Erythroblast (primary cell): ENCODE measurements at regions not wholly inside any gene's neighbourhood (a gene's known extent, or its start where the extent isn't known, plus 50 kb on each side); places are given as distances from the start of the nearest gene placed in this dataset.
A peak's percentile ranks its signal among the peaks of the same experiment; 100 is the strongest.
"Not testable (repeated sequence)": the region's sequence is repeated elsewhere in the genome, so short reads cannot be mapped to it uniquely, and the experiment has no call there.

Experiments used
- DNase-seq, 2 experiments: peaks; one replicate each; lab custom pipeline; 2025; lab: John Stamatoyannopoulos, UW
- GATA1 ChIP-seq: IDR thresholded peaks from 2 replicates; pipeline ENCODE4 v1.6.1; 2011; ENCODE audit warnings: low read depth, mild to moderate bottlenecking, control low read depth, low read length, moderate library complexity
- POLR2A ChIP-seq: IDR thresholded peaks from 2 replicates; pipeline ENCODE4 v1.6.1; 2011; ENCODE audit warnings: mild to moderate bottlenecking, low read length

- no peak for TF ChIP-seq POLR2A
- TF ChIP-seq GATA1: no peak
- DNase-seq: peak in 1 of 2 experiments; percentile 30
These were observed 145.0 kb upstream of the GRK3 start for GRCh38 chr22:25419247-25420113.

GRCh38 chr22:25420114-25420441, 144.4 kb upstream of the GRK3 start:
- DNase-seq: not testable (repeated sequence)

- TF ChIP-seq POLR2A (no peak), GATA1 (no peak)
- DNase-seq: no peak
These were observed 144.0 kb upstream of the GRK3 start for GRCh38 chr22:25420471-25420924.

GRCh38 chr22:25420925-25421904, 143.3 kb upstream of the GRK3 start:
- no peak for DNase-seq
- TF ChIP-seq POLR2A: no peak
- no peak for TF ChIP-seq GATA1

- not testable (repeated sequence) for DNase-seq
These were observed 137.8 kb upstream of the GRK3 start for GRCh38 chr22:25426530-25427308.

GRCh38 chr22:25431637-25432342, 132.7 kb upstream of the GRK3 start:
- not testable (repeated sequence) for DNase-seq

GRCh38 chr22:25433381-25433970, 131.0 kb upstream of the GRK3 start:
- not testable (repeated sequence) for DNase-seq

- TF ChIP-seq GATA1 (no peak), POLR2A (no peak)
These were observed 126.9 kb upstream of the GRK3 start for GRCh38 chr22:25437414-25438160.

GRCh38 chr22:25447067-25447685, 117.3 kb upstream of the GRK3 start:
- no peak for DNase-seq
- TF ChIP-seq GATA1 (no peak), POLR2A (no peak)

More at GRCh38 chr22:25437414-25438160, 126.9 kb upstream of the GRK3 start:
- DNase-seq: no peak

GRCh38 chr22:25447686-25448434, 116.6 kb upstream of the GRK3 start:
- TF ChIP-seq GATA1 (no peak), POLR2A (peak; percentile 41)
- peak; percentile 89 to 95 for DNase-seq

GRCh38 chr22:25448435-25449051, 115.9 kb upstream of the GRK3 start:
- no peak for TF ChIP-seq POLR2A
- DNase-seq: peak; percentile 68
